ENCODE measurements at regions not wholly inside any gene's neighbourhood (a gene's known extent, or its start where the extent isn't known, plus 50 kb on each side); places are given as distances from the start of the nearest gene placed in this dataset.

GRCh38 chr16:5581908-5582307 is 484.3 kb upstream of the EEF2KMT start:
- no peak for DNase-seq
- intact Hi-C loops (cut with DNase I; ENCODE audit: low total_unique reads), result no loop called here
- H3K27ac ChIP-seq, result no peak overlapping the region
- H3K27me3 ChIP-seq, result no peaks in the 10 kb centered on the region
- 64 to 76% methylated on average over 7 of the region's 7 CpGs for WGBS, 2 donors
- no peak for TF ChIP-seq POLR2A (IDR thresholded peaks at IDR 0.05)
- TF ChIP-seq, protein P1, sequence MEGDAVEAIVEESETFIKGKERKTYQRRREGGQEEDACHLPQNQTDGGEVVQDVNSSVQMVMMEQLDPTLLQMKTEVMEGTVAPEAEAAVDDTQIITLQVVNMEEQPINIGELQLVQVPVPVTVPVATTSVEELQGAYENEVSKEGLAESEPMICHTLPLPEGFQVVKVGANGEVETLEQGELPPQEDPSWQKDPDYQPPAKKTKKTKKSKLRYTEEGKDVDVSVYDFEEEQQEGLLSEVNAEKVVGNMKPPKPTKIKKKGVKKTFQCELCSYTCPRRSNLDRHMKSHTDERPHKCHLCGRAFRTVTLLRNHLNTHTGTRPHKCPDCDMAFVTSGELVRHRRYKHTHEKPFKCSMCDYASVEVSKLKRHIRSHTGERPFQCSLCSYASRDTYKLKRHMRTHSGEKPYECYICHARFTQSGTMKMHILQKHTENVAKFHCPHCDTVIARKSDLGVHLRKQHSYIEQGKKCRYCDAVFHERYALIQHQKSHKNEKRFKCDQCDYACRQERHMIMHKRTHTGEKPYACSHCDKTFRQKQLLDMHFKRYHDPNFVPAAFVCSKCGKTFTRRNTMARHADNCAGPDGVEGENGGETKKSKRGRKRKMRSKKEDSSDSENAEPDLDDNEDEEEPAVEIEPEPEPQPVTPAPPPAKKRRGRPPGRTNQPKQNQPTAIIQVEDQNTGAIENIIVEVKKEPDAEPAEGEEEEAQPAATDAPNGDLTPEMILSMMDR (IDR thresholded peaks at IDR 0.05), result no peak
- no peaks in the 10 kb centered on the region for H3K36me3 ChIP-seq (ENCODE audit: low read depth, missing control alignments)
- no peak overlapping the region for H3K4me3 ChIP-seq
- H3K9me3 ChIP-seq, result no peaks in the 10 kb centered on the region
- H3K4me1 ChIP-seq, result no peaks in the 10 kb centered on the region

GRCh38 chr16:5581428-5581827 is 483.8 kb upstream of the EEF2KMT start:
- H3K27me3 ChIP-seq, result no peaks in the 10 kb centered on the region
- no peaks in the 10 kb centered on the region for H3K4me1 ChIP-seq
- TF ChIP-seq, protein P1 (IDR thresholded peaks at IDR 0.05), result no peak
- TF ChIP-seq POLR2A (IDR thresholded peaks at IDR 0.05), result no peak
- H3K27ac ChIP-seq, result no peak overlapping the region
- no peaks in the 10 kb centered on the region for H3K9me3 ChIP-seq
- no peaks in the 10 kb centered on the region for H3K36me3 ChIP-seq (ENCODE audit: low read depth, missing control alignments)
- intact Hi-C loops (cut with DNase I; ENCODE audit: low total_unique reads), result no loop called here
- DNase-seq, result no peak
- WGBS, 2 donors, result 74 to 76% methylated on average over 2 of the region's 2 CpGs
- no peak overlapping the region for H3K4me3 ChIP-seq

DNA sequence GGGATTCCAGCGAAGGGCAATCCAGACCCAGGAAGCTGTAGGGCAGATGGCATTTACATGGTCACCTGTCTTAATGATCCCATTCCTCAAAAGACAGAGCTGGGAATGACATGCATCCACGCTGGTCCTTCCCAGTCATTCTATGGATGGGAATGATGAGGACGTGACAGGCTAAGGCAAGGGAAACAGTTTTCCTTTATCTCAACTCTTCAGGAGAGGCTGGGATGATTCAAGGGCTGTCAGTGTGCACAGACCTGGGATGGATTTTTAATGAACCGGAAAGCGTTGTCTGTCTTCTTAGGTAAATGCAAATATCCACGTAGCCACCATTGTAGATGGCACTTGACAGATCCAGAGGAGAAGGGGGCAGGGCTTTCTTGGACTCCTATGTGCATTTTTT is 483.2 kb upstream of the EEF2KMT start:
- Histone ChIP-seq H3K27ac (no peak overlapping the region), H3K9me3 (no peaks in the 10 kb centered on the region), H3K4me1 (no peaks in the 10 kb centered on the region), H3K4me3 (no peak overlapping the region), H3K27me3 (no peaks in the 10 kb centered on the region), H3K36me3 (ENCODE audit: low read depth, missing control alignments) (no peaks in the 10 kb centered on the region)
- intact Hi-C loops (cut with DNase I; ENCODE audit: low total_unique reads), result no loop called here
- DNase-seq, result no peak
- TF ChIP-seq, protein P1 (IDR thresholded peaks at IDR 0.05), result no peak
- no peak for TF ChIP-seq POLR2A (IDR thresholded peaks at IDR 0.05)
- 80 to 83% methylated on average over 6 of the region's 6 CpGs for WGBS, 2 donors

GRCh38 chr16:5580296-5580695 is 482.7 kb upstream of the EEF2KMT start:
- no peaks in the 10 kb centered on the region for H3K27me3 ChIP-seq
- 81 to 82% methylated on average over 5 to 8 of the region's 8 CpGs for WGBS, 2 donors

DNA sequence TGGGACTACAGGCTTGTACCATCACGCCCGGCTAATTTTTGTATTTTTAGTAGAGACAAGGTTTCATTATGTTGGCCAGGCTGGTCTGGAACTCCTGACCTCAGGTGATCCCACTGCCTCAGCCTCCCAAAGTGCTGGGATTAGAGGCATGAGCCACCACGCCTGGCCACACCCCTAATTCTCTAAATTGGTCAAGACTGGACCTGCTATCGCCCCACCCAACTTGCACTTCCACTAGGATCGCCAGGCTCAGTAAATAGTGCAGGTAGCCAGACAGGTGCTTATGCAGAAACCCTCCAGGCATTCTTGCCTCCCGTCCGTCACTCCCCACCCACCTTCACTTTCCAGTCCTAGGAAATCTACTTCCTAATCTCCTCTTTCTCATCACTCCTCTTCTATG is 481.4 kb upstream of the EEF2KMT start:
- H3K9me3 ChIP-seq, result no peaks in the 10 kb centered on the region
- intact Hi-C loops (cut with DNase I; ENCODE audit: low total_unique reads), result no loop called here
- WGBS, 2 donors, result 86% methylated on average over 7 of the region's 7 CpGs
- no peak for TF ChIP-seq POLR2A (IDR thresholded peaks at IDR 0.05)
- TF ChIP-seq, protein P1 (IDR thresholded peaks at IDR 0.05), result no peak
- H3K4me1 ChIP-seq, result no peaks in the 10 kb centered on the region
- H3K36me3 ChIP-seq (ENCODE audit: low read depth, missing control alignments), result no peaks in the 10 kb centered on the region
- DNase-seq, result no peak
- no peak overlapping the region for H3K27ac ChIP-seq
- no peak overlapping the region for H3K4me3 ChIP-seq
- H3K27me3 ChIP-seq, result no peaks in the 10 kb centered on the region

More at GRCh38 chr16:5580296-5580695, 482.7 kb upstream of the EEF2KMT start:
- TF ChIP-seq, protein P1 (IDR thresholded peaks at IDR 0.05), result no peak
- no peak for TF ChIP-seq POLR2A (IDR thresholded peaks at IDR 0.05)
- Histone ChIP-seq H3K9me3 (no peaks in the 10 kb centered on the region), H3K4me1 (no peaks in the 10 kb centered on the region), H3K4me3 (no peak overlapping the region), H3K36me3 (ENCODE audit: low read depth, missing control alignments) (no peaks in the 10 kb centered on the region), H3K27ac (no peak overlapping the region)
- DNase-seq, result no peak
- intact Hi-C loops (cut with DNase I; ENCODE audit: low total_unique reads), result no loop called here
